ENCODE measurements at regions not wholly inside any gene's neighbourhood (a gene's known extent, or its start where the extent isn't known, plus 50 kb on each side); places are given as distances from the start of the nearest gene placed in this dataset.

GRCh38 chr6:120511712-120512111 is 822.6 kb downstream of the TBC1D32 start:
- no peak for TF ChIP-seq CTCF (conservative IDR thresholded peaks at IDR 0.05; ENCODE audit: low read length)
- no peak for TF ChIP-seq EZH2phosphoT487 (IDR thresholded peaks at IDR 0.05; ENCODE audit: borderline replicate concordance, low read depth, low read length)
